Keratinocyte (primary cell): ENCODE measurements at regions not wholly inside any gene's neighbourhood (a gene's known extent, or its start where the extent isn't known, plus 50 kb on each side); places are given as distances from the start of the nearest gene placed in this dataset.

ENCODE experiments used
- DNase-seq: peaks from one replicate; pipeline ENCODE4 v3.0.0-alpha.2; 2011; ENCODE audit warnings: low read depth, missing footprints, low spot score
- FAIRE-seq: peaks from 2 replicates; lab custom pipeline; 2011; peaks lifted over from hg19 to GRCh38; lab: Jason Lieb, UNC
- H2AFZ ChIP-seq: 2 replicates; pipeline ENCODE4 v1.6.0; 2012; ENCODE audit warnings: low read length, control low read depth, inconsistent platforms; ENCODE audit not compliant: control insufficient read depth
- H3K27ac ChIP-seq: 2 replicates; pipeline ENCODE4 v1.5.1; 2011; ENCODE audit warnings: low read length; ENCODE audit not compliant: control insufficient read depth, insufficient read depth
- H3K27me3 ChIP-seq: 3 replicates; pipeline ENCODE4 v1.6.0; 2011; ENCODE audit warnings: low read length; ENCODE audit not compliant: control insufficient read depth, insufficient read depth; ENCODE audit errors: extremely low read depth
- H3K36me3 ChIP-seq, 2 experiments: 2 replicates in 1 of 2; 3 replicates in 1 of 2; pipeline ENCODE4 v1.5.1; 2011; ENCODE audit warnings: low read length in 2 of 2, mild to moderate bottlenecking in 1 of 2; ENCODE audit not compliant: control insufficient read depth in 2 of 2, insufficient read depth in 2 of 2; ENCODE audit errors: extremely low read depth in 1 of 2
- H3K4me1 ChIP-seq: 3 replicates; pipeline ENCODE4 v1.5.1; 2011; ENCODE audit warnings: low read length; ENCODE audit not compliant: control insufficient read depth, insufficient read depth; ENCODE audit errors: extremely low read depth
- H3K4me2 ChIP-seq: 3 replicates; pipeline ENCODE4 v1.6.0; 2011; ENCODE audit warnings: low read depth, low read length; ENCODE audit not compliant: control insufficient read depth, insufficient read depth; ENCODE audit errors: extremely low read depth
- H3K4me3 ChIP-seq, 3 experiments: fragments of 200-600 bp in 1 of 3; sonication (generic) in 1 of 3; 2 replicates in 2 of 3; 3 replicates in 1 of 3; pipeline ENCODE4 v1.5.1; 2011 to 2016; ENCODE audit warnings: low read length in 3 of 3, mild to moderate bottlenecking in 3 of 3, control low read depth in 2 of 3, inconsistent platforms in 1 of 3, low read depth in 1 of 3, mixed read lengths in 1 of 3, mixed run types in 1 of 3, moderate library complexity in 1 of 3; ENCODE audit not compliant: control insufficient read depth in 2 of 3, insufficient read depth in 2 of 3; ENCODE audit errors: extremely low read depth in 1 of 3
- H3K79me2 ChIP-seq: 2 replicates; pipeline ENCODE4 v1.6.0; 2012; ENCODE audit warnings: low read length; ENCODE audit not compliant: control insufficient read depth, insufficient read depth
- H3K9ac ChIP-seq: 3 replicates; pipeline ENCODE4 v1.6.0; 2011; ENCODE audit warnings: low read length; ENCODE audit not compliant: control insufficient read depth, insufficient read depth; ENCODE audit errors: extremely low read depth
- H3K9me1 ChIP-seq: 3 replicates; pipeline ENCODE4 v1.6.0; 2011; ENCODE audit warnings: low read length; ENCODE audit not compliant: control insufficient read depth, insufficient read depth; ENCODE audit errors: extremely low read depth
- H3K9me3 ChIP-seq: 2 replicates; pipeline ENCODE4 v1.5.1; 2012; ENCODE audit warnings: low read depth, low read length; ENCODE audit not compliant: control insufficient read depth
- H4K20me1 ChIP-seq: 3 replicates; pipeline ENCODE4 v1.6.0; 2011; ENCODE audit warnings: low read length; ENCODE audit not compliant: control insufficient read depth, insufficient read depth; ENCODE audit errors: extremely low read depth
- EZH2 ChIP-seq: IDR thresholded peaks from one replicate; pipeline ENCODE4 v1.6.1; 2012; ENCODE audit warnings: inconsistent platforms, mild to moderate bottlenecking, low read length, moderate library complexity
- dilution Hi-C: fragments of 300-500 bp; cut with MboI; formaldehyde crosslinking; loops from one replicate; pipeline ENCODE4 v1.7.0; 2020; ENCODE audit warnings: low sequenced_read_pairs; ENCODE audit not compliant: extremely low pct_ligation_motif_present
- TF ChIP-seq, protein P1 (sequence below), 3 experiments: IDR thresholded peaks in 1 of 3; conservative IDR thresholded peaks in 1 of 3; optimal IDR thresholded peaks in 1 of 3; 2 replicates in 2 of 3; 3 replicates in 1 of 3; pipeline versions ENCODE3 to v1.5.1; 2011; ENCODE audit warnings: low read length in 3 of 3, mild to moderate bottlenecking in 3 of 3, moderate library complexity in 2 of 3, control low read depth in 1 of 3, inconsistent platforms in 1 of 3; ENCODE audit not compliant: insufficient read depth in 2 of 3; ENCODE audit errors: extremely low read depth in 1 of 3

DNA sequence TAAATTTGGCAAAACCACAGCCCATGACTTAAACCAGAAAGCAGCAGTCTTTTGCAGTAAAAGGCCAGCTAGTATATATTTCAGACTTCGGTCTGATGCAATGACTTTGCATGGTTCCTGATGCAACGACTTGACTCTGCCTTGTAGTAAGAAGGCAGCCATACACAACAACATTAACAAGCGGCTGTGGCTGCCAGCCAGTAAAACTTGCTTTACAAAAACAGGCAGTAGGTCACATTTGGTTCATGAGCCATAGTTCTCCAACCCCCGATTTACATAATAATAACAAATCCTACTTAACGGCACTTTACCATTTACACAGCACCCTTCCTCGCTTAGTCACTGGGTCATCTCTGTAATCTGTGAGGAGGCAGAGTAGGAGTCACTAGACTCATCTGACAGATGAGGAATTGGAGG, 410.3 kb downstream of the LRATD1 start:
- H3K79me2 ChIP-seq, result no peaks in the 10 kb centered on the region
- no peak overlapping the region for H3K27ac ChIP-seq
- TF ChIP-seq EZH2, result no peak
- TF ChIP-seq, protein P1, sequence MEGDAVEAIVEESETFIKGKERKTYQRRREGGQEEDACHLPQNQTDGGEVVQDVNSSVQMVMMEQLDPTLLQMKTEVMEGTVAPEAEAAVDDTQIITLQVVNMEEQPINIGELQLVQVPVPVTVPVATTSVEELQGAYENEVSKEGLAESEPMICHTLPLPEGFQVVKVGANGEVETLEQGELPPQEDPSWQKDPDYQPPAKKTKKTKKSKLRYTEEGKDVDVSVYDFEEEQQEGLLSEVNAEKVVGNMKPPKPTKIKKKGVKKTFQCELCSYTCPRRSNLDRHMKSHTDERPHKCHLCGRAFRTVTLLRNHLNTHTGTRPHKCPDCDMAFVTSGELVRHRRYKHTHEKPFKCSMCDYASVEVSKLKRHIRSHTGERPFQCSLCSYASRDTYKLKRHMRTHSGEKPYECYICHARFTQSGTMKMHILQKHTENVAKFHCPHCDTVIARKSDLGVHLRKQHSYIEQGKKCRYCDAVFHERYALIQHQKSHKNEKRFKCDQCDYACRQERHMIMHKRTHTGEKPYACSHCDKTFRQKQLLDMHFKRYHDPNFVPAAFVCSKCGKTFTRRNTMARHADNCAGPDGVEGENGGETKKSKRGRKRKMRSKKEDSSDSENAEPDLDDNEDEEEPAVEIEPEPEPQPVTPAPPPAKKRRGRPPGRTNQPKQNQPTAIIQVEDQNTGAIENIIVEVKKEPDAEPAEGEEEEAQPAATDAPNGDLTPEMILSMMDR (optimal IDR thresholded peaks at IDR 0.05 in 1 of 3, IDR thresholded peaks at IDR 0.05 in 1 of 3, conservative IDR thresholded peaks at IDR 0.05 in 1 of 3; ENCODE audit: extremely low read depth in 1 of 3, insufficient read depth in 2 of 3, low read length in 3 of 3), result no peak
- DNase-seq, result no peak
- FAIRE-seq, result no peak
- H4K20me1 ChIP-seq, result no peaks in the 10 kb centered on the region
- dilution Hi-C loops, result no loop called here
- H3K9ac ChIP-seq, result no peak overlapping the region
- no peaks in the 10 kb centered on the region for H3K9me1 ChIP-seq
- no peak overlapping the region for H3K4me2 ChIP-seq
- H3K4me3 ChIP-seq, result no peak overlapping the region
- no peaks in the 10 kb centered on the region for H3K27me3 ChIP-seq
- no peak overlapping the region for H2AFZ ChIP-seq
- H3K36me3 ChIP-seq, result no peaks in the 10 kb centered on the region
- H3K4me1 ChIP-seq, result no peaks in the 10 kb centered on the region
- no peaks in the 10 kb centered on the region for H3K9me3 ChIP-seq

DNA sequence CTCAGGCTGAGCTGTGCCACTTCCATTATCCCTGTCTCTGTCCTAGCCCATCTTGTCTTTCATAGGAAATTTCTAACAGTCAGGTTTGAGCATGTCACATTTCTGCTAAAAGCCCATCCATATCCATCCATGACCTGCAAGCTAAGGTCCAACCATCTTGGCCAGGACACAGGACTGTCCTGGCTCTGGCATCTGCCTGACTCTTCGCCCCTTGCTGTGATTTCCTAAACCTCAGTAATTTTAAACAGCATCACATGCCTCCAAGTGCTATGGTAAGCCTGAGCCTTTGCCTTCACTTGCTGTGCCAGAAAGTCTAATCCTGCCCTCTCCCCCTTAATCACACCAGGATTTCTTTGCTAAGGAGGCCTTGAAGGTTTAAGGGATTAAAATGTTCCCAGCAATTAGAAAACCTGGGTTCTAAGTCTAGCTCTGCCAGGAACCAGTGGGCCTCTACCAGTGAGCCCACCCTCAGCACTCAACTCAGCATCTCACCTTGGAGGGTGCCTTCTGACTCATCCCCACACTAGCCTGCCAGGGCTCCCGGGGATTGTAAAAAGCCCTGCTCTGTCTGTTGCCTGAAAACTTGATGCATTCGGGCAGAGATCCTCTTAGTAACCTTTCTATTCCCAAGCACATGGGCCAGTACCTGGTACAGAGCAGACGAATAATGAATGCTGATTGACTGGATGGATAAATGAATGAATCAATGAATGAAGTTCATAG, 411.0 kb downstream of the LRATD1 start:
- no peaks in the 10 kb centered on the region for H3K27me3 ChIP-seq
- H3K9me3 ChIP-seq, result no peaks in the 10 kb centered on the region
- dilution Hi-C loops, result no loop called here
- H3K4me2 ChIP-seq, result no peak overlapping the region
- DNase-seq (no peak), FAIRE-seq (no peak)
- H4K20me1 ChIP-seq, result no peaks in the 10 kb centered on the region
- no peak overlapping the region for H3K27ac ChIP-seq
- no peaks in the 10 kb centered on the region for H3K9me1 ChIP-seq
- H3K36me3 ChIP-seq, result no peaks in the 10 kb centered on the region
- H3K79me2 ChIP-seq, result no peaks in the 10 kb centered on the region
- H3K4me3 ChIP-seq, result no peak overlapping the region
- H3K4me1 ChIP-seq, result no peaks in the 10 kb centered on the region
- TF ChIP-seq EZH2, result no peak
- TF ChIP-seq, protein P1 (optimal IDR thresholded peaks at IDR 0.05 in 1 of 3, IDR thresholded peaks at IDR 0.05 in 1 of 3, conservative IDR thresholded peaks at IDR 0.05 in 1 of 3; ENCODE audit: extremely low read depth in 1 of 3, insufficient read depth in 2 of 3, low read length in 3 of 3), result no peak
- H3K9ac ChIP-seq, result no peak overlapping the region
- no peak overlapping the region for H2AFZ ChIP-seq
